C4-2B (cell line): ENCODE measurements at regions not wholly inside any gene's neighbourhood (a gene's known extent, or its start where the extent isn't known, plus 50 kb on each side); places are given as distances from the start of the nearest gene placed in this dataset.

Experiments
- ZFX ChIP-seq: fragments of 450-650 bp; IDR thresholded peaks from 2 replicates; pipeline ENCODE4 v1.6.1; 2017
- TF ChIP-seq, protein P1 (sequence below): fragments of 450-650 bp; conservative IDR thresholded peaks from 2 replicates; pipeline ENCODE4 v1.5.1; 2017; ENCODE audit warnings: mild to moderate bottlenecking

DNA sequence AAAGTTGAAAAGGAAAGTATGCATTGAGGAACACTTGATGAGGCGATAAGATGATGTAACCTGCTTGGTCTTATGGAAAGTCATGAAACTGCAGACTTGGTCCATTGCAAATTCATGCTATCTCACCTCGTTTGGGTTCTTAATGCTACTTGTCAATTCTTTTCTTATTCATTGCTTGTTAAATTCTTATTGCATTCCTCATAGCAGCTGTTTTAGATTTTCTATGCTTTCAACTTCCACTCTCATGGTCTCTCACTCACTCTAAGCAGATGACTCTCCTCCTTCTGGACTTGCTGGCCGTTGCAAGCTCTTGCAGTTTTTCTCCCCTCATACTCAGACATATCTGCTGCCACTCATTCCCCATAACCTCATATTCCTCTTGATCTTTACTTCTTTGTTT lies 67.8 kb upstream of the CSNK1A1L start:
- TF ChIP-seq, protein P1, sequence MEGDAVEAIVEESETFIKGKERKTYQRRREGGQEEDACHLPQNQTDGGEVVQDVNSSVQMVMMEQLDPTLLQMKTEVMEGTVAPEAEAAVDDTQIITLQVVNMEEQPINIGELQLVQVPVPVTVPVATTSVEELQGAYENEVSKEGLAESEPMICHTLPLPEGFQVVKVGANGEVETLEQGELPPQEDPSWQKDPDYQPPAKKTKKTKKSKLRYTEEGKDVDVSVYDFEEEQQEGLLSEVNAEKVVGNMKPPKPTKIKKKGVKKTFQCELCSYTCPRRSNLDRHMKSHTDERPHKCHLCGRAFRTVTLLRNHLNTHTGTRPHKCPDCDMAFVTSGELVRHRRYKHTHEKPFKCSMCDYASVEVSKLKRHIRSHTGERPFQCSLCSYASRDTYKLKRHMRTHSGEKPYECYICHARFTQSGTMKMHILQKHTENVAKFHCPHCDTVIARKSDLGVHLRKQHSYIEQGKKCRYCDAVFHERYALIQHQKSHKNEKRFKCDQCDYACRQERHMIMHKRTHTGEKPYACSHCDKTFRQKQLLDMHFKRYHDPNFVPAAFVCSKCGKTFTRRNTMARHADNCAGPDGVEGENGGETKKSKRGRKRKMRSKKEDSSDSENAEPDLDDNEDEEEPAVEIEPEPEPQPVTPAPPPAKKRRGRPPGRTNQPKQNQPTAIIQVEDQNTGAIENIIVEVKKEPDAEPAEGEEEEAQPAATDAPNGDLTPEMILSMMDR: no peak
- no peak for TF ChIP-seq ZFX
